CD1c-positive myeloid dendritic cell (primary cell): ENCODE measurements at regions not wholly inside any gene's neighbourhood (a gene's known extent, or its start where the extent isn't known, plus 50 kb on each side); places are given as distances from the start of the nearest gene placed in this dataset.
A peak's percentile ranks its signal among the peaks of the same experiment; 100 is the strongest.

Source experiments
- DNase-seq: peaks from one replicate; pipeline ENCODE4 v3.0.0-alpha.2; 2016; ENCODE audit errors: extremely low spot score

DNA sequence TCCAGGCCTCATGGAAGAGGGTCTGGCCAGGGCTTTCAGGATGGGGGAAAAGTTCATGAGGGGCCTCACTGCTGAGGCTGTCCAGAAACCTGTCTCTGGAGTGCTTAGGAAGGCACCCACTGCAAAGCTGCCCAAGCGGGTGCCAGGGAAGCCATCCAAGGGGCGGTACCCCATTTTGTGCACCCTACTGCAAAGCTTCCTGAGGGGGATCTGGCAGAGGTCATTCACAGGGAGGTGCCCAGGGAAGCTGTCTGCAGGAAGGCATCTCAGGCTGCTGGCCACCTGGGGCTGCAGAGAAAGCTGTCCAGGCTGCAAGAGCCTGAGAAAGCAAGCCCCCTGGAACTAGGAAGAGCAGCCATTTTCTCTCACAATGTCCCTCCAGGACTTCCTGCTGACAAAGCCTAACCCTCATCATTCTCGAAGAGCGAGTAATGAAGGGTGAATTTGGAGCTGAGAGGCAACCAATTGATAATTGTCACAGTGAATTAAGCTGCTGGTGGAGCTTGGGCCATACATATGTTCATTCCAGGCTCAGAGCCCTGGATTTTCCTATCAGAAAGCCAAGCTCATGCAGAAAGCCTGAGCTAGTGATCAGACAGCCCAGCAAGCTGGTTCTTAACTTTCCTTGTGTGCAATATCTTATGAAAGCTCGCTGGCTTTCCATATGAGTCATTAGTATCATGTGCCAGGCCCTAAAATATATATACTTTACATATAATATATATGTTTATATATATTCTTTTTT is 62.2 kb upstream of the SLC22A16 start:
- no peak for DNase-seq

DNA sequence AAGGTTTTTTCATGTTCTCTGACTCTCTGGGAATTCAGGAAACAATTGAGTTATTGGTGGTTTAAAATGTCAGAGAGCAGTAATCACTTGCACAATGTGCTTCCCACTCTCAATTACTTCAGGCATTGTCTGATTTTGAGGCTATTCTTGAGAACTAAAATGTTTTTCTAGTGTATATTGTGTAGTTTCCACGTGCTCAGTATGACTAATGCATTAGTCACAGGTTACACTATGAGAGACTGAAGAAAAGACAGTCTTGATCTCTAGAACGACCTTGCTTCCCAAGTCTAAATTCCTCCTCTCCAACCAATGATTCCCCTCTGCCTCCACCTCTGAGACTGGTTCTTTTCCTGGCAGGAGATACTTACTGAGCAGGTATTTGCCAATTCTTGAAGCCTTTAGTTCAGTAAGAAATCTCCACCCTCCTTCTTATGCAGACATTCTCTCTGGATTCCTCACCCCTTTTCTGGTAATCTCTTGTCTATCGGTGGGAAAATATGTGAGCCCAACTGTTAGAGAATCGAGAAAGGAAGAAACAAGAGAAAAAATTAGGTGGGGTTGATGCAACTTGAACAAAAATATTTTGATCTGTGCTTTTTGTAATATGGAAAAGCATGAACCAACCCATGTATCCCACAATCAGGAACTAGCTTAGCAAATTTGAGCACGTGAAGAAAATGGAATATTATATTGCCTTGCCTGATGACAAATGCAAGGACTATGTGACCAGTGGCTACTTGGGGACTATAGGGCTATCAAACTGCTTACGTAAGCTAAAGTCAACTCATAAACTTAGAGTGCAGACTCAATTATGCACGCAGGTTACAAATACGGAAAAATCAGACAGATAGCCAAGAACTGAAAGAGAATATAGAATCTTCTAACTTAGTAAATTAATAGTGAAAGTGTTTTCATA is 61.1 kb upstream of the SLC22A16 start:
- DNase-seq, result peak; percentile 91

DNA sequence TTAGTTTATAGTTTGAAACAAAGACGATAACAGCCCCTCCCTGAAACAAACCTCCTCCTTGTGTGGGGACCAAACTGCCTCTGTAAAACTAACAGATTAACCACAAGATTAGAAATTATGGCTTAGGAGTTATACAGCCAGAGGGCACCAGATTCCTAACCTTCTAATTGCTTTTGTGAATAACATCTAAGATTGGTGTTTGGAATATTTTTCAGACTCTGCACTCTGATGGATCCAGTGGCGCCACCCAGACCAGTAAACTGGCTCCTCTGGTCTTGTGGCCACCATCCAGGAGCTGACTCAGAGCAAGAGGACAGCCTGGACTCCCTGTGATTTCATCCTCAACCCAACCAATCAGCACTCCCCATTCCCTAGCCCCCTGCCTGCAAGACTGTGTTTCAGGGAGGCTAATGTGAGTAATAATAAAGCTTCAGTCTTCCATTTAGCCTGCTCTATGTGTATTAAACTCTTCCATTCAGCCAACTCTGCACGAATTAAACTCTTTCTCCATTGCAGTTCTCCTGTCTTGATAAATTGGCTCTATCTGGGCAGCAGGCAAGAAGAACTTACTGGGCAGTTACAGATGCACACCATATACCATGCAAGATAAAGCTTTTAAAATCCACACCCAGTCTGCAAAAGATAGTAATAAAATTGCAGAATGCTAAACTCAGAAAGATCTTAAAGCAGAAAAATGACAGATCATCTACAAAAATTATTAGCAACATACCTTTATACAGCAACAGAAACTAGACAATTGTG is 58.5 kb upstream of the SLC22A16 start:
- no peak for DNase-seq

DNA sequence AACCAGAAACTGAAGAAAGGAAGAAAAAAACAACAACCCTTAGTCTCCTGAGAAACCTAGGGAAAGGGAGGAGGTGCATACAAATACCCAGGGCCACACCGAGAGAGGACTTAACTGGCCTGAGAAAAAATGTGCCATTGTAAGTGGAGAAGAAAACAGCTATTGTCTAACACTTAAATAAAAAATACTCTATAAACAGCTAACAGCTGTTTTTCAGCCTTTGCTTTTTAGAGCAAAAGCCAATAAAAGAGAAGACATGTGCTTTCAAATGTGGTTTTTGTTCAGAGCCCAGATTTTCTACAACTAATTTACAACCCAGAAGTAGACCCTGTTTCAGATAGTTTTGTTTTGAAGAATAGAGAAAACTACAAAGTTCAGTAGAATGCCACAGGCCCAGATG is 56.0 kb upstream of the SLC22A16 start:
- DNase-seq, result no peak

DNA sequence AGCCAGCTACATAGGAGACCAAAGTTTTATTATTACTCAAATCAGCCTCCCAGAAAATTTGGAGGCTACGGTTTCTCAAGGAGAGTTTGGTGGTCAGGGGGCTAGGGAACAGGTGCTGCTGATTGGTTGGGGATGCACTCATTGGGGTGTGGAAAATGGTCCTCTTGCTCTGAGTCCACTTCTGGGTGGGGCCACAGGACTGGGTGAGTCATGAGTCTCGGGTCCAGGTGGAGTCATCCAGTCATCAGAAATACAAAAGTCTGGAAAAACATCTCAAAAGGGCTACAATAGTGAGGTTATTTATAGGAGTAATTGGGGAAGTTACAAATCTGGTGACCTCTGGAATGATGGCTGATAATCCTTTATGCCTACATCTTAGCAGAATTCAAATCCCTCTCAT is 54.3 kb upstream of the SLC22A16 start:
- DNase-seq, result peak; percentile 39

DNA sequence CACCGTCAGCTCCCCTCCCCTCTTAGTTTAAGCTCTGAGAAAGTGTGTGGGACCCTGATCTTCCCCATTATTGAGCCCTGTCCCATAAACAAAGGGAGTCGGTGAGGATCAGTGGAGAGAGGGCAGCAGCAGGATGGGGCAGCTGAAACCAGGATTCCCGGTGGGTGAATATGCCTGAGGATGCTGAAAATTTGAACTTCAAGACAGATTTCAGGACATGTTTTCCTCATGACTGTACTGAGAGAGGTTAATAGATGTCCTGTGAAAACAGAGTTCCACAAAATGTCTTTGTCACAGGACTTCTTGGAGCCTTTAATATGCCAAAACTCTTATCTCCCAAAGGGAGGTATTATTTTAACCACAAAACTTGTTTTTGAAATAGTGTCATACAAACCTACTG is 53.5 kb upstream of the SLC22A16 start:
- no peak for DNase-seq

DNA sequence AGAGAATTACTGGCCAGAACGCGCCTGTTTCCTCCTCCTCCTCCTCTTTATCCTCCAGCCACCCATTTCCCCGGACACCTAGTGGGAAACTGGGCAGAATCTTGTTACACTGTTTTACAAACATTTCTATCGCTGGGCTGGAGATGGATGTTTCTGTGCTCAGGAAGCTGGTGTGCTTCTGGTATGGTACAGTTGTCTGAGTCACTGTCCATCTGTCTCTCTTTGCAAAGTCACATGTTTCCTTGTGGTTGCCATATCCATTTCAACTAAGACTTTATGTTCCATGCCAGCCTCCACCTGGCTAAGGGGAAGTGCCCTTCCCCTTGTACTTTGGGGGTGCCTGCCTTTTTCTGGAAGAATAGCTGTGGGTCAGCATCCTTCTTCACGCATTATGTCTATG is 52.9 kb upstream of the SLC22A16 start:
- DNase-seq, result peak; percentile 34

DNA sequence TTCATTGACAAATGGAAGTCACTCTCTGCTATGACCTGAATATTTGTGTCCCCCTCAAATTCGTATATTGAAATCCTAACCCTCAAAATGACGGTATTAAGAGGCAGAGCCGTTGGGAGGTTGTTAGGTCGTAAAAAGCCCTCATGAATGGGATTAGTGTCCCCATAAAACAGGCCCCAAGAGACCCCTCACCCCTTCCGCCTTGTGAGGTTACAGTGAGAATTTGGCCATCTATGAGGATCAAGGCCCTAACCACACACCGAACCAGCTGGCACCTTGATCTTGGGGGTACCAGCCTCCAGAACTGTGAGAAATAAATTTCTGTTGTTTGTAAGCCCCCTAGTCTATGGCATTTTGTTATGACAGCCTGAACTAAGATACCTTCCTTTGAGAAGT is 52.5 kb upstream of the SLC22A16 start:
- no peak for DNase-seq

DNA sequence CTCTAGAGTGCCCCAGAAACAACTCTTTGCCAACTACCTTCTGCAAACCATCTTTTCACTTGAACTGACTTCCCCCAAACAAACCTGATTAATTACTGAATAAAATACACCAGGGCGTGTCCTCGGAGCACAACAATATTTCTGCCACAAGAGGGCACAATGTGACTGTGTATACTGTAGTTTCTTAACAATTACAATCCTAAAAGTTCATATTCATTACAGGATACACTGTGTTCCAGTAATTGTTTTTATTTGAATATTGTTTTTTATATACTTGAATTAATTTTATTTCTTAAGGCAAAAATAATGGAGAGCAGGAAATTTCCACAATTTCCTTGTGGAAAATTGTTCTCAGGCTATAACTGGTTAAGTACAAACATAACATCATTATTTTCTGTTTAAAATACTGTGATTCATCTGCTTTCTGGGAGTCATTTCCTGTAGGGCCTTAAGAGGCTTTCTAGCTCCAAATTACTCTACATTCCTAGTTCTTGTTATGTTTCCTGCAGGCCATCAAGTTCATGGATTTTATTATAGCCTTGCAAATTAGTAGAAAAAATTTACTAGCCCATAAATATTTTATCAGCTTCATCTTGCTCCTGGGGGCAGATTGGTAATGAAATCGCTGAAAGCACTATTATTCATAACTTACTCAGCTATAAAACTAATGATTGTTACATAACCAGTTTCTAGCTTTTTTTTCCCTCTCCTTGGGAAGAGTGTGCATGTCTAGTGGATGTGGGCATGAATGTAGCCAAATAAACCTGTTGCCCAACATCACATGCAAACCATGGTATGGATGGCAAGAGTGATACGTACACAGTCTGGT is 51.9 kb upstream of the SLC22A16 start:
- peak; percentile 83 for DNase-seq

DNA sequence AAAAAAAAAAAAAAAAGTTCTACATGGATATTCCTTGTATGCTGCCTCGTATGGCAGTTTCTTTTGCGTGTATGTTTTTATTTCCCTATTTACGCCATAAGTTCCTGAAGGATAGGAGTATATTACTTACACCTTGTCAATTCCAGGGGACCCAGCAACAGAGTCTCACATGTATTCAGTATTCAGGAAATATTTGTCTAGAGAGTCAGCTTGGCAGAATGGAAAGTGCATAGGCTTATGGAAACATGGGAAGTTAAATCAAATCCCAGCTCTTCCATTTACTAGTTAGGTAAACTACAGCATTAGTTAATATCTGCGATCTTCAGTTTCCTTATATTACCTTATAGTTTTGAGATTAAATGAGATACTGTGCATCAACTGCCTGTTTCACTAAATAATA is 51.1 kb upstream of the SLC22A16 start:
- no peak for DNase-seq

DNA sequence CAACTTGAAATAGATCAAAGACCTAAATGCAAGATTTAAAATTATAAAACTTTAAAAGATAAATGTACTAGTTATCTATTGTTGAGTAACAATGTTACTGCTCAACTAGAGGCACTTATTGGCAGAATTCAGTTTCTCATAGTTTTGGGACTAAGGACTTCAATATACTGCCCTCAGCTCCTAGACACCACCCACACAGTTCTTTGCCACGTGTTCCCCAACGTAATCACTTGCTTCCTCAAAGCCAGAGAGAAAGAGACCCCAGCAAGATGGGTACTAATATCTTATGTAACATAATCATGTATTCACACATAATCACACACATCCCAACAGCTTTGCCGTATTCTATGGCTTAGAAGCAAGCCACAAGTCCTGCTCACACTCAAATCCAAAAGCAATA is 50.3 kb upstream of the SLC22A16 start:
- peak; percentile 59 for DNase-seq
